Right lobe of liver (tissue), 4 donors: ENCODE measurements at regions not wholly inside any gene's neighbourhood (a gene's known extent, or its start where the extent isn't known, plus 50 kb on each side); places are given as distances from the start of the nearest gene placed in this dataset.

ENCODE experiments used
- POLR2A ChIP-seq: fragments of 450-650 bp; IDR thresholded peaks from one replicate; pipeline ENCODE4 v1.6.1; 2017; ENCODE audit warnings: antibody characterized with exemption, mild to moderate bottlenecking
- TF ChIP-seq, protein P1 (sequence below), 4 donors: fragments of 200-600 bp in 3 of 4; fragments of 450-650 bp in 1 of 4; IDR thresholded peaks; one replicate each; pipeline versions ENCODE4 v1.5.1 to v1.8.0; 2016 to 2022; ENCODE audit warnings: antibody characterized with exemption in 4 of 4, mild to moderate bottlenecking in 2 of 4
- donor health status: DM: no; HTN: no; CAD: no.
- donor health status: DM: no; HTN: no; CAD: no.
- donor health status: DM: no; HTN: yes; CAD: no.

GRCh38 chrX:140431521-140431920 lies 73.3 kb downstream of the SOX3 start:
- TF ChIP-seq, protein P1, sequence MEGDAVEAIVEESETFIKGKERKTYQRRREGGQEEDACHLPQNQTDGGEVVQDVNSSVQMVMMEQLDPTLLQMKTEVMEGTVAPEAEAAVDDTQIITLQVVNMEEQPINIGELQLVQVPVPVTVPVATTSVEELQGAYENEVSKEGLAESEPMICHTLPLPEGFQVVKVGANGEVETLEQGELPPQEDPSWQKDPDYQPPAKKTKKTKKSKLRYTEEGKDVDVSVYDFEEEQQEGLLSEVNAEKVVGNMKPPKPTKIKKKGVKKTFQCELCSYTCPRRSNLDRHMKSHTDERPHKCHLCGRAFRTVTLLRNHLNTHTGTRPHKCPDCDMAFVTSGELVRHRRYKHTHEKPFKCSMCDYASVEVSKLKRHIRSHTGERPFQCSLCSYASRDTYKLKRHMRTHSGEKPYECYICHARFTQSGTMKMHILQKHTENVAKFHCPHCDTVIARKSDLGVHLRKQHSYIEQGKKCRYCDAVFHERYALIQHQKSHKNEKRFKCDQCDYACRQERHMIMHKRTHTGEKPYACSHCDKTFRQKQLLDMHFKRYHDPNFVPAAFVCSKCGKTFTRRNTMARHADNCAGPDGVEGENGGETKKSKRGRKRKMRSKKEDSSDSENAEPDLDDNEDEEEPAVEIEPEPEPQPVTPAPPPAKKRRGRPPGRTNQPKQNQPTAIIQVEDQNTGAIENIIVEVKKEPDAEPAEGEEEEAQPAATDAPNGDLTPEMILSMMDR (IDR thresholded peaks at IDR 0.05) = no peak
- TF ChIP-seq POLR2A = no peak
